ENCODE measurements at regions not wholly inside any gene's neighbourhood (a gene's known extent, or its start where the extent isn't known, plus 50 kb on each side); places are given as distances from the start of the nearest gene placed in this dataset.
"Not testable (repeated sequence)": the region's sequence is repeated elsewhere in the genome, so short reads cannot be mapped to it uniquely, and the experiment has no call there.

- TF ChIP-seq POLR2A (IDR thresholded peaks at IDR 0.05; ENCODE audit: insufficient read depth in 1 of 2, low read depth in 2 of 2, low read length in 2 of 2); REPIN1 (CRISPR knock-in tag; IDR thresholded peaks at IDR 0.05; ENCODE audit: borderline replicate concordance, low read depth); ZNF317 (CRISPR knock-in tag; IDR thresholded peaks at IDR 0.05); MYC (CRISPR knock-in tag; IDR thresholded peaks at IDR 0.05; ENCODE audit: borderline replicate concordance); YY1 (IDR thresholded peaks at IDR 0.05; ENCODE audit: insufficient read depth, insufficient replicate concordance, low read depth, low read length); EZH2 (conservative IDR thresholded peaks at IDR 0.05; ENCODE audit: low read depth, low read length); ELF1 (CRISPR knock-in tag; IDR thresholded peaks at IDR 0.05); CTCF (CRISPR knock-in tag; IDR thresholded peaks at IDR 0.05); IKZF4 (CRISPR knock-in tag; IDR thresholded peaks at IDR 0.05; ENCODE audit: borderline replicate concordance, low read depth, not compliant biosample characterization); ZNF34 (CRISPR knock-in tag; IDR thresholded peaks at IDR 0.05; ENCODE audit: borderline replicate concordance); PREB (CRISPR knock-in tag; IDR thresholded peaks at IDR 0.05); BRD4 (CRISPR knock-in tag; IDR thresholded peaks at IDR 0.05); DNMT3B (CRISPR knock-in tag; conservative IDR thresholded peaks at IDR 0.05): not testable (repeated sequence)
These were observed 571.3 kb upstream of the PCDH7 start for GRCh38 chr4:30148828-30149227.
